ENCODE measurements at regions not wholly inside any gene's neighbourhood (a gene's known extent, or its start where the extent isn't known, plus 50 kb on each side); places are given as distances from the start of the nearest gene placed in this dataset.

GRCh38 chr6:72559067-72559466 is 62.8 kb upstream of the KCNQ5 start:
- RAD21 ChIA-PET (ENCODE audit: unreplicated experiment): no interaction called here
- FAIRE-seq: no peak
- TF ChIP-seq POU2F2 (IDR thresholded peaks at IDR 0.05; ENCODE audit: borderline replicate concordance, low read depth, low read length): no peak
- TF ChIP-seq WRNIP1 (IDR thresholded peaks at IDR 0.05; ENCODE audit: borderline replicate concordance, low read depth, low read length): no peak
- TF ChIP-seq SIX5 (IDR thresholded peaks at IDR 0.05; ENCODE audit: low read depth, low read length, severe bottlenecking): no peak
- no peak for TF ChIP-seq IKZF1 (conservative IDR thresholded peaks at IDR 0.05)
- no peak for TF ChIP-seq MLLT1 (IDR thresholded peaks at IDR 0.05)
- TF ChIP-seq RUNX3 (IDR thresholded peaks at IDR 0.05; ENCODE audit: low read length): no peak
- TF ChIP-seq GABPA (IDR thresholded peaks at IDR 0.05; ENCODE audit: low read depth): no peak
- TF ChIP-seq SUZ12 (IDR thresholded peaks at IDR 0.05; ENCODE audit: unreplicated experiment): no peak
- TF ChIP-seq ZNF217 (IDR thresholded peaks at IDR 0.05): no peak
- TF ChIP-seq ATF2 (IDR thresholded peaks at IDR 0.05; ENCODE audit: low read length): no peak
- no peak for TF ChIP-seq ATF3 (IDR thresholded peaks at IDR 0.05; ENCODE audit: borderline replicate concordance, extremely low read depth, low read depth, low read length)
- no peak for TF ChIP-seq MAX (IDR thresholded peaks at IDR 0.05; ENCODE audit: low read depth, low read length)
- TF ChIP-seq ELK1 (IDR thresholded peaks at IDR 0.05; ENCODE audit: low read depth, low read length): no peak
- TF ChIP-seq HDAC6 (IDR thresholded peaks at IDR 0.05; ENCODE audit: unreplicated experiment): no peak
- no peak for TF ChIP-seq E2F8 (IDR thresholded peaks at IDR 0.05; ENCODE audit: low read depth, partially characterized antibody)

More at GRCh38 chr6:72559067-72559466, 62.8 kb upstream of the KCNQ5 start:
- Histone ChIP-seq H3K4me3 (no peak overlapping the region), H3K4me1 (ENCODE audit: control insufficient read depth, insufficient read depth, low read length) (no peaks in the 10 kb centered on the region), H2AFZ (ENCODE audit: control insufficient read depth, low read depth, low read length) (no peak overlapping the region), H4K20me1 (ENCODE audit: control insufficient read depth, insufficient read depth) (no peaks in the 10 kb centered on the region), H3K27me3 (replicated peaks in 1 of 2; ENCODE audit: control insufficient read depth in 2 of 2, insufficient read depth in 2 of 2, low read length in 1 of 2) (no peaks in the 10 kb centered on the region), H3K9me3 (replicated peaks; ENCODE audit: control insufficient read depth, insufficient read depth, low read length) (no peaks in the 10 kb centered on the region), H3K36me3 (ENCODE audit: control insufficient read depth in 2 of 2, insufficient read depth in 2 of 2, low read length in 1 of 2) (no peaks in the 10 kb centered on the region), H3K9ac (ENCODE audit: control insufficient read depth, insufficient read depth, low read length) (no peak overlapping the region), H3K4me2 (ENCODE audit: control insufficient read depth, insufficient read depth) (no peak overlapping the region), H3K79me2 (ENCODE audit: control insufficient read depth, insufficient read depth, low read length) (no peaks in the 10 kb centered on the region), H3K27ac (ENCODE audit: control insufficient read depth, insufficient read depth) (no peak overlapping the region)
- in situ Hi-C loops (cut with MboI): no loop called here
- ChIA-PET POLR2A (no interaction called here), SMC1A (ENCODE audit: uncharacterized antibody, unreplicated experiment) (interaction anchor here (1.3 kb wide), 1 partner anchor 147 kb away, joined by 3 read pairs; no protein-coding TSS in a partner anchor), CTCF (no interaction called here)
- ATAC-seq (no peak), DNase-seq (ENCODE audit: low read depth, low spot score) (no peak)
- intact Hi-C loops (cut with micrococcal nuclease; ENCODE audit: unreplicated experiment): no loop called here
- BruUV-seq (replicated peaks): no TSS peak
